Caco-2 (cell line): ENCODE measurements at regions not wholly inside any gene's neighbourhood (a gene's known extent, or its start where the extent isn't known, plus 50 kb on each side); places are given as distances from the start of the nearest gene placed in this dataset.

Source experiments
- BruUV-seq: library from RNA; stranded (reverse); fragments of 400-500 nt; replicated peaks from 2 replicates; lab custom pipeline; 2021; lab: Mats Ljungman, UMichigan
- CTCF ChIA-PET: fragments of 300-600 bp; sonication (Branson Sonifier 250); formaldehyde crosslinking; loops from one replicate; lab custom pipeline; 2022; ENCODE audit warnings: antibody characterized with exemption; lab: Charles Lee
- POLR2A ChIA-PET: fragments of 300-600 bp; sonication (Branson Sonifier 250); formaldehyde crosslinking; loops from one replicate; lab custom pipeline; 2022; ENCODE audit warnings: antibody characterized with exemption; lab: Charles Lee
- DNase-seq, 2 experiments: peaks; one replicate each; pipeline versions ENCODE4 v3.0.0 to v3.0.0-alpha.2; 2020 to 2022
- H3K27me3 ChIP-seq: replicated peaks from 2 replicates; pipeline ENCODE4 v1.6.0; 2011; ENCODE audit warnings: low read length; ENCODE audit not compliant: control insufficient read depth, insufficient read depth
- H3K36me3 ChIP-seq: 2 replicates; pipeline ENCODE4 v1.5.1; 2011; ENCODE audit warnings: low read length; ENCODE audit not compliant: control insufficient read depth, insufficient read depth
- H3K4me1 ChIP-seq: fragments of 250-450 bp; sonication (Bioruptor Pico); 2 replicates; pipeline ENCODE4 v1.5.1; 2020; ENCODE audit warnings: mild to moderate bottlenecking
- H3K4me3 ChIP-seq: 2 replicates; pipeline ENCODE4 v1.5.1; 2011; ENCODE audit warnings: low read depth, mild to moderate bottlenecking, control low read depth, low read length
- H3K9me3 ChIP-seq: fragments of 250-450 bp; sonication (Bioruptor Pico); 2 replicates; pipeline ENCODE4 v1.5.1; 2020; ENCODE audit warnings: mild to moderate bottlenecking, moderate library complexity
- H3K27ac Mint-ChIP-seq: one replicate; pipeline ENCODE4 v1.8.0; 2022; ENCODE audit warnings: mixed read lengths; ENCODE audit not compliant: unreplicated experiment
- H3K27me3 Mint-ChIP-seq: one replicate; pipeline ENCODE4 v1.8.0; 2022; ENCODE audit warnings: mixed read lengths; ENCODE audit not compliant: insufficient read depth, unreplicated experiment
- H3K36me3 Mint-ChIP-seq: one replicate; pipeline ENCODE4 v1.8.0; 2022; ENCODE audit warnings: mild to moderate bottlenecking, mixed read lengths; ENCODE audit not compliant: insufficient read depth, unreplicated experiment
- H3K4me1 Mint-ChIP-seq: one replicate; pipeline ENCODE4 v1.8.0; 2022; ENCODE audit warnings: low read depth, mixed read lengths; ENCODE audit not compliant: unreplicated experiment
- H3K4me3 Mint-ChIP-seq: one replicate; pipeline ENCODE4 v1.8.0; 2022; ENCODE audit warnings: mild to moderate bottlenecking, moderate library complexity, mixed read lengths; ENCODE audit not compliant: unreplicated experiment
- H3K9me3 Mint-ChIP-seq: one replicate; pipeline ENCODE4 v1.8.0; 2022; ENCODE audit warnings: mixed read lengths; ENCODE audit not compliant: unreplicated experiment
- intact Hi-C: fragments of 100-400 bp; cut with micrococcal nuclease; formaldehyde crosslinking; loops from one replicate; pipeline ENCODE4 v1.10.0; 2022; ENCODE audit not compliant: unreplicated experiment
- TF ChIP-seq, protein P1 (sequence below), 2 experiments: fragments of 200-600 bp in 1 of 2; IDR thresholded peaks; 1 replicate in 1 of 2; 2 replicates in 1 of 2; pipeline versions ENCODE4 v1.5.1 to v1.8.0; 2011 to 2022; ENCODE audit warnings: antibody characterized with exemption in 1 of 2, control low read depth in 1 of 2, inconsistent platforms in 1 of 2, low read depth in 1 of 2, low read length in 1 of 2, mild to moderate bottlenecking in 1 of 2, moderate library complexity in 1 of 2; ENCODE audit not compliant: insufficient read depth in 1 of 2, severe bottlenecking in 1 of 2, unreplicated experiment in 1 of 2

DNA sequence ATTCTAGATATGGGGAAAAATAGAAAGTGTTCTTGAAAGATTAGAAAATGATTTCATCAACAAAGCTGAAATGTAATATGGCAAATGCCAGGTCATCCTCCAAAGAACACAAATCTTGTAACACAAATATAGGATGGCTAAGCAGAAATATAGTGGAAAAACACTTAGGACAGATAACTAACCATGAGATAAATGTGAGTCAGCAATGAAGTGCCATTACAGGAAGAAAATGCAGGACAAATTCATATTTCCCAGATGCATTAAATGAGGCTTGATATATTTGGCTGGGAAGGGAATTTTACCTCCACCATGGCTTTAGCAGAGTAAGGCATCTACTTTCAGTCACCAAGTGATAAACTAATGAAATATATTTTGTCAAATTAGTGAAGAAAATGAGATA, 92.8 kb upstream of the SEMA6D start:
- Mint-ChIP-seq H3K4me3 (no peak overlapping the region), H3K36me3 (no peaks in the 10 kb centered on the region), H3K9me3 (no peaks in the 10 kb centered on the region), H3K27me3 (no peaks in the 10 kb centered on the region), H3K4me1 (no peaks in the 10 kb centered on the region), H3K27ac (no peak overlapping the region)
- Histone ChIP-seq H3K36me3 (no peaks in the 10 kb centered on the region), H3K4me1 (no peaks in the 10 kb centered on the region), H3K4me3 (no peak overlapping the region), H3K27me3 (peaks cover 1% of the 10 kb centered on the region), H3K9me3 (no peaks in the 10 kb centered on the region)
- DNase-seq = no peak
- TF ChIP-seq, protein P1, sequence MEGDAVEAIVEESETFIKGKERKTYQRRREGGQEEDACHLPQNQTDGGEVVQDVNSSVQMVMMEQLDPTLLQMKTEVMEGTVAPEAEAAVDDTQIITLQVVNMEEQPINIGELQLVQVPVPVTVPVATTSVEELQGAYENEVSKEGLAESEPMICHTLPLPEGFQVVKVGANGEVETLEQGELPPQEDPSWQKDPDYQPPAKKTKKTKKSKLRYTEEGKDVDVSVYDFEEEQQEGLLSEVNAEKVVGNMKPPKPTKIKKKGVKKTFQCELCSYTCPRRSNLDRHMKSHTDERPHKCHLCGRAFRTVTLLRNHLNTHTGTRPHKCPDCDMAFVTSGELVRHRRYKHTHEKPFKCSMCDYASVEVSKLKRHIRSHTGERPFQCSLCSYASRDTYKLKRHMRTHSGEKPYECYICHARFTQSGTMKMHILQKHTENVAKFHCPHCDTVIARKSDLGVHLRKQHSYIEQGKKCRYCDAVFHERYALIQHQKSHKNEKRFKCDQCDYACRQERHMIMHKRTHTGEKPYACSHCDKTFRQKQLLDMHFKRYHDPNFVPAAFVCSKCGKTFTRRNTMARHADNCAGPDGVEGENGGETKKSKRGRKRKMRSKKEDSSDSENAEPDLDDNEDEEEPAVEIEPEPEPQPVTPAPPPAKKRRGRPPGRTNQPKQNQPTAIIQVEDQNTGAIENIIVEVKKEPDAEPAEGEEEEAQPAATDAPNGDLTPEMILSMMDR (IDR thresholded peaks at IDR 0.05; ENCODE audit: insufficient read depth in 1 of 2, low read depth in 1 of 2, low read length in 1 of 2, severe bottlenecking in 1 of 2, unreplicated experiment in 1 of 2) = no peak
- intact Hi-C loops = no loop called here
- CTCF ChIA-PET = no interaction called here
- BruUV-seq = no TSS peak
- POLR2A ChIA-PET = no interaction called here

DNA sequence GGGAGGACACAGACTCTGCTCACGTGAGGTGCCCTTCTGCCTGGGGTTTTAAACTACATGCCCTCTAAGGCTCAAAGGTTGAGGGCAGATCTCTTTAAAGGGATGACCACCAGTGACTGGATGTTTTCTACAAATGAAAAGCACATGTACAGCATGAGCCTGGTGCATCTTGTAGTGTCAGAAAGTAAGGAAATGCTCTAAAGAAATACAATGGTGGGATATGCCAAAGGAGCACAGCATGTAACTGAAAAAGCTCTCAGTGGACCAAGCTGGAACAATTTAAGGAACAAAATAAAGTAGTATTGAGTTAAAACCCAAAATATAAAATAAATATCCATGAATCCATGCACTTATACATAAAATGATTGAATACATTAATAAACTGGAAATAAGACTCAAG, 78.3 kb upstream of the SEMA6D start:
- no TSS peak for BruUV-seq
- intact Hi-C loops = no loop called here
- Mint-ChIP-seq H3K4me3 (no peak overlapping the region), H3K27me3 (peaks cover 2% of the 10 kb centered on the region), H3K27ac (no peak overlapping the region), H3K4me1 (no peaks in the 10 kb centered on the region), H3K36me3 (no peaks in the 10 kb centered on the region), H3K9me3 (no peaks in the 10 kb centered on the region)
- DNase-seq = no peak
- CTCF ChIA-PET = no interaction called here
- H3K9me3 ChIP-seq = no peaks in the 10 kb centered on the region
- POLR2A ChIA-PET = no interaction called here
- no peaks in the 10 kb centered on the region for H3K36me3 ChIP-seq
- H3K4me1 ChIP-seq = no peaks in the 10 kb centered on the region
- H3K27me3 ChIP-seq = no peaks in the 10 kb centered on the region
- no peak overlapping the region for H3K4me3 ChIP-seq
- TF ChIP-seq, protein P1 (IDR thresholded peaks at IDR 0.05; ENCODE audit: insufficient read depth in 1 of 2, low read depth in 1 of 2, low read length in 1 of 2, severe bottlenecking in 1 of 2, unreplicated experiment in 1 of 2) = no peak

DNA sequence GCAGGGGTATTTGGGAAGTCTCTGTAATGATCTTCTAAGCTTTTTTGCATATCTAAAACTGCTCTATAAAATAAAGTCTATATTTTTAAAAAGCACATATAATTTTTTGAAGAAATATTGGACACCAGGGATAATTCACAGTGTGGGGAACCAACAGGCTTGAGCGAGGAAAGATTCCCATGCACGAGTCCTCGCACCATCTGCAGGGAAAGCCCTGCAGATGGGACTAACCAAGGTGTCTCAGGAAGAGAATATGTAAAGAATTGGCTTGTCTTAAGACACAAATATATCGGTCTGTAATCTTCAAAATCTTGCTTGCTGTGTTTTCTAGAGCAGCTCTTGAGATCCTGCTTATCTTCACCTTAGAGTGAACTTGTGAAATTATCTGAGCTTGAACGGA, 77.2 kb upstream of the SEMA6D start:
- H3K4me1 Mint-ChIP-seq = no peaks in the 10 kb centered on the region
- ChIA-PET CTCF (no interaction called here), POLR2A (no interaction called here)
- no TSS peak for BruUV-seq
- H3K27me3 Mint-ChIP-seq = peaks cover 2% of the 10 kb centered on the region
- Histone ChIP-seq H3K4me3 (no peak overlapping the region), H3K36me3 (no peaks in the 10 kb centered on the region), H3K27me3 (no peaks in the 10 kb centered on the region), H3K4me1 (no peaks in the 10 kb centered on the region), H3K9me3 (no peaks in the 10 kb centered on the region)
- DNase-seq = no peak
- no peaks in the 10 kb centered on the region for H3K36me3 Mint-ChIP-seq
- intact Hi-C loops = no loop called here
- TF ChIP-seq, protein P1 (IDR thresholded peaks at IDR 0.05; ENCODE audit: insufficient read depth in 1 of 2, low read depth in 1 of 2, low read length in 1 of 2, severe bottlenecking in 1 of 2, unreplicated experiment in 1 of 2) = no peak
- no peaks in the 10 kb centered on the region for H3K9me3 Mint-ChIP-seq
- no peak overlapping the region for H3K4me3 Mint-ChIP-seq
- H3K27ac Mint-ChIP-seq = no peak overlapping the region
